ENCODE measurements at regions not wholly inside any gene's neighbourhood (a gene's known extent, or its start where the extent isn't known, plus 50 kb on each side); places are given as distances from the start of the nearest gene placed in this dataset.
"Not testable (repeated sequence)": the region's sequence is repeated elsewhere in the genome, so short reads cannot be mapped to it uniquely, and the experiment has no call there.

GRCh38 chr1:146771409-146771808 is 166.7 kb upstream of the NBPF12 start:
- not testable (repeated sequence) for TF ChIP-seq ELF4 (IDR thresholded peaks at IDR 0.05); ZNF384 (IDR thresholded peaks at IDR 0.05); FOXK2 (IDR thresholded peaks at IDR 0.05); FOXM1 (IDR thresholded peaks at IDR 0.05; ENCODE audit: borderline replicate concordance); SP1 (IDR thresholded peaks at IDR 0.05); LEF1 (IDR thresholded peaks at IDR 0.05; ENCODE audit: borderline replicate concordance)
